ENCODE measurements at regions not wholly inside any gene's neighbourhood (a gene's known extent, or its start where the extent isn't known, plus 50 kb on each side); places are given as distances from the start of the nearest gene placed in this dataset.

GRCh38 chr1:209505044-209505443 is 78.5 kb upstream of the CAMK1G start:
- no peak for DNase-seq

GRCh38 chr1:209506101-209506500 is 77.4 kb upstream of the CAMK1G start:
- no peak for DNase-seq

- DNase-seq = no peak
These were observed 74.5 kb upstream of the CAMK1G start for GRCh38 chr1:209509039-209509438.

- no peak for DNase-seq
These were observed 73.5 kb upstream of the CAMK1G start for GRCh38 chr1:209510063-209510462.

- DNase-seq = no peak
These were observed 72.3 kb upstream of the CAMK1G start for GRCh38 chr1:209511169-209511568.

GRCh38 chr1:209512821-209513220 is 70.7 kb upstream of the CAMK1G start:
- DNase-seq = no peak

GRCh38 chr1:209513226-209513625 is 70.3 kb upstream of the CAMK1G start:
- no peak for DNase-seq

- DNase-seq = no peak
These were observed 66.5 kb upstream of the CAMK1G start for GRCh38 chr1:209516771-209517680.

GRCh38 chr1:209517681-209518050 is 65.8 kb upstream of the CAMK1G start:
- DNase-seq = no peak

- no peak for DNase-seq
These were observed 63.7 kb upstream of the CAMK1G start for GRCh38 chr1:209519786-209520185.

- no peak for DNase-seq
These were observed 60.7 kb upstream of the CAMK1G start for GRCh38 chr1:209522826-209523225.

GRCh38 chr1:209526137-209526536 is 57.4 kb upstream of the CAMK1G start:
- no peak for DNase-seq

GRCh38 chr1:209527372-209527771 is 56.1 kb upstream of the CAMK1G start:
- DNase-seq = no peak

GRCh38 chr1:209527993-209528717 is 55.4 kb upstream of the CAMK1G start:
- no peak for DNase-seq

- DNase-seq = no peak
These were observed 54.3 kb upstream of the CAMK1G start for GRCh38 chr1:209529233-209529632.

- DNase-seq = no peak
These were observed 52.5 kb upstream of the CAMK1G start for GRCh38 chr1:209531006-209531405.

- DNase-seq = no peak
These were observed 52.0 kb upstream of the CAMK1G start for GRCh38 chr1:209531549-209531948.
